MM.1S (cell line): ENCODE measurements at regions not wholly inside any gene's neighbourhood (a gene's known extent, or its start where the extent isn't known, plus 50 kb on each side); places are given as distances from the start of the nearest gene placed in this dataset.

Experiments used
- DNase-seq: peaks from one replicate; pipeline ENCODE4 v3.0.0-alpha.2; 2015
- H2AFZ ChIP-seq: fragments of 300-600 bp; sonication (generic); 2 replicates; pipeline ENCODE4 v1.6.0; 2016; ENCODE audit warnings: antibody characterized with exemption, low read length
- H3F3A ChIP-seq: fragments of 300-600 bp; sonication (generic); 2 replicates; pipeline ENCODE4 v1.6.1; 2016; ENCODE audit warnings: mild to moderate bottlenecking, antibody characterized with exemption, low read length, moderate library complexity, mixed read lengths; ENCODE audit not compliant: insufficient read depth
- H3K27ac ChIP-seq: fragments of 300-600 bp; sonication (generic); 2 replicates; pipeline ENCODE4 v1.5.1; 2016; ENCODE audit warnings: mild to moderate bottlenecking, low read length
- H3K27me3 ChIP-seq: fragments of 300-600 bp; sonication (generic); replicated peaks from 2 replicates; pipeline ENCODE4 v1.6.0; 2016; ENCODE audit warnings: low read length; ENCODE audit not compliant: insufficient read depth
- H3K36me3 ChIP-seq: fragments of 300-600 bp; sonication (generic); replicated peaks from 2 replicates; pipeline ENCODE4 v1.6.1; 2016; ENCODE audit warnings: mild to moderate bottlenecking, low read length, mixed read lengths; ENCODE audit not compliant: insufficient read depth
- H3K4me1 ChIP-seq: fragments of 300-600 bp; sonication (generic); 2 replicates; pipeline ENCODE4 v1.6.1; 2016; ENCODE audit warnings: low read length, mixed read lengths
- H3K4me2 ChIP-seq: fragments of 300-600 bp; sonication (generic); 2 replicates; pipeline ENCODE4 v1.6.0; 2016; ENCODE audit warnings: low read depth, low read length
- H3K4me3 ChIP-seq: fragments of 300-600 bp; sonication (generic); 2 replicates; pipeline ENCODE4 v1.5.1; 2016; ENCODE audit warnings: low read length, mixed read lengths
- H3K79me2 ChIP-seq: fragments of 300-600 bp; sonication (generic); 2 replicates; pipeline ENCODE4 v1.6.1; 2016; ENCODE audit warnings: mixed run types, low read length, mixed read lengths
- H3K9ac ChIP-seq: fragments of 300-600 bp; sonication (generic); 2 replicates; pipeline ENCODE4 v1.6.1; 2016; ENCODE audit warnings: low read length, mixed read lengths
- H3K9me2 ChIP-seq: fragments of 300-600 bp; sonication (generic); replicated peaks from 2 replicates; pipeline ENCODE4 v1.6.1; 2016; ENCODE audit warnings: mild to moderate bottlenecking, low read length, mixed read lengths; ENCODE audit not compliant: insufficient read depth
- H3K9me3 ChIP-seq: fragments of 300-600 bp; sonication (generic); replicated peaks from 2 replicates; pipeline ENCODE4 v1.6.1; 2016; ENCODE audit warnings: mild to moderate bottlenecking, low read length, mixed read lengths; ENCODE audit not compliant: insufficient read depth
- H4K20me1 ChIP-seq: fragments of 300-600 bp; sonication (generic); 2 replicates; pipeline ENCODE4 v1.6.1; 2016; ENCODE audit warnings: mild to moderate bottlenecking, low read length, moderate library complexity, mixed read lengths; ENCODE audit not compliant: insufficient read depth
- CTCF ChIP-seq: fragments of 300-600 bp; sonication (generic); IDR thresholded peaks from 2 replicates; pipeline ENCODE4 v1.5.1; 2016; ENCODE audit warnings: antibody characterized with exemption, low read length, mixed read lengths
- EZH2 ChIP-seq: fragments of 300-600 bp; sonication (generic); optimal IDR thresholded peaks from 2 replicates; pipeline ENCODE3; 2017; ENCODE audit warnings: low read depth, mild to moderate bottlenecking, antibody characterized with exemption, low read length, mixed read lengths
- EZH2phosphoT487 ChIP-seq: fragments of 300-600 bp; sonication (generic); IDR thresholded peaks from 2 replicates; pipeline ENCODE4 v1.6.1; 2018; ENCODE audit warnings: antibody characterized with exemption, low read length

DNA sequence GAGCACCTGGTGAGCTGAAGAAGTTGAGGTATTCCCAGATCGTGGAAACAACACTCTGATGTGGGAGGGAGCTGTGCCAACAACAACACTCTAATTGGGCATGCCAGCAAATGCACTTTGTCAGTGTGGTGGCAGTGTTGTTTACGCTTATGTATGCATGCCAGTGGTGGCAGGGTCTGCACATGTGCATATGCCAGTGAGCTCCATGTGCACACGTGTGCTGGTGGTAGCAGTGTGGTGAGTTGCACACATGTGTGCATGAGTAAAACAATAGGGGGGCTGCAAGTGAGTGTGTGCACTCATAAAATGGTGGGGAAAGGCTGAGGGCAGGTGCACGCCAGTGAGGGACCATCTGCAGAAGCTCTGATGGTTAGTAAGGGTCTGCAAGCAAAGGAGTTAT is 134.2 kb downstream of the DMRTA1 start:
- Histone ChIP-seq H3K79me2 (no peaks in the 10 kb centered on the region), H3K27me3 (no peaks in the 10 kb centered on the region), H3K9ac (no peak overlapping the region), H3F3A (no peaks in the 10 kb centered on the region), H3K4me3 (no peak overlapping the region), H3K9me3 (no peaks in the 10 kb centered on the region), H3K27ac (no peak overlapping the region), H3K9me2 (no peaks in the 10 kb centered on the region), H4K20me1 (no peaks in the 10 kb centered on the region), H3K4me2 (no peak overlapping the region), H2AFZ (no peak overlapping the region), H3K4me1 (no peaks in the 10 kb centered on the region), H3K36me3 (no peaks in the 10 kb centered on the region)
- DNase-seq = no peak
- TF ChIP-seq EZH2phosphoT487 = no peak
- TF ChIP-seq EZH2 = no peak
- TF ChIP-seq CTCF = no peak

GRCh38 chr9:22582221-22582620 is 135.6 kb downstream of the DMRTA1 start:
- Histone ChIP-seq H3K4me1 (no peaks in the 10 kb centered on the region), H3K36me3 (no peaks in the 10 kb centered on the region), H3K4me2 (no peak overlapping the region), H3K9ac (no peak overlapping the region), H4K20me1 (no peaks in the 10 kb centered on the region), H3K4me3 (no peak overlapping the region), H3K27me3 (no peaks in the 10 kb centered on the region), H3K27ac (no peak overlapping the region), H3F3A (no peaks in the 10 kb centered on the region), H3K9me2 (no peaks in the 10 kb centered on the region), H3K9me3 (no peaks in the 10 kb centered on the region), H2AFZ (no peak overlapping the region), H3K79me2 (no peaks in the 10 kb centered on the region)
- DNase-seq = no peak
- TF ChIP-seq EZH2 (no peak), EZH2phosphoT487 (no peak)

GRCh38 chr9:22588918-22589317 is 142.3 kb downstream of the DMRTA1 start:
- no peak for DNase-seq
- Histone ChIP-seq H3K27me3 (no peaks in the 10 kb centered on the region), H3K36me3 (no peaks in the 10 kb centered on the region), H3K9me3 (no peaks in the 10 kb centered on the region), H3K79me2 (no peaks in the 10 kb centered on the region), H2AFZ (no peak overlapping the region), H3K4me2 (no peak overlapping the region), H4K20me1 (no peaks in the 10 kb centered on the region), H3K4me1 (no peaks in the 10 kb centered on the region), H3K9me2 (no peaks in the 10 kb centered on the region), H3F3A (no peaks in the 10 kb centered on the region), H3K9ac (no peak overlapping the region), H3K4me3 (no peak overlapping the region), H3K27ac (no peak overlapping the region)
- no peak for TF ChIP-seq EZH2phosphoT487
- TF ChIP-seq CTCF = no peak
- no peak for TF ChIP-seq EZH2

DNA sequence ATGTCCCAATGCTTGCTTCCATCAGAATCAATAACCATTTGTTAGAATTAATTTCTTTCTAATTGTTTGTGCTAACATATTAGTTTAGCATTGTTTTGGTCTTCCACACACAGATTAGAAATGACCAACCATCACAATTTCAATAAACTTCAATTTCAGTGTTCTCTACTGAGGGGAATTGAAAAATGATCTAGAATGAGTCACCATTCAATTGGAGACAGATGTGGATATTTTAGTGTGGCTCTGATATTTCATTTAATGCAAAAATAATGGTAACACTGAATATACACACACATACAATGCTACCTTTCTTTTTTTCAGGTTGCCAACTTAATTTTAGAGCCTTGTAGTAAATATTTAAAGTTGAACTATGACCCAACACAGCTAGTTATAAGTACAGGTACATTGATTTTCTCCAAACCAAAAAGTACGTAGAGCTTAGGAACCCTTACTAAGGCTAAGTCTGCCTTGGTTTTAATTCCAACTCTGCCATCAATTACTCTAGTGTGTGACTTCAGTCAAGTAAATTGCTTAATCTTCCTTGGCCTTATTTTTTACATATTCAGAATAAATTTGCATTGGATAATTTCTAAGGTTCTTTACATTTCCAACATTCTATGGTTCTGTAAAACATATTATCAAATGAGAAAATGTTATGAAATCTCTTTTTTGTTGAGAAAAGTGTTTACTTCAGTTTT is 143.9 kb downstream of the DMRTA1 start:
- Histone ChIP-seq H3K9ac (no peak overlapping the region), H3F3A (no peaks in the 10 kb centered on the region), H4K20me1 (no peaks in the 10 kb centered on the region)

More for the DNA sequence above, 143.9 kb downstream of the DMRTA1 start:
- no peak overlapping the region for H3K27ac ChIP-seq
- no peaks in the 10 kb centered on the region for H3K36me3 ChIP-seq
- no peaks in the 10 kb centered on the region for H3K9me2 ChIP-seq
- no peak for TF ChIP-seq EZH2phosphoT487
- no peak overlapping the region for H3K4me2 ChIP-seq
- H2AFZ ChIP-seq = no peak overlapping the region
- DNase-seq = no peak
- no peaks in the 10 kb centered on the region for H3K4me1 ChIP-seq
- H3K4me3 ChIP-seq = no peak overlapping the region
- H3K9me3 ChIP-seq = no peaks in the 10 kb centered on the region
- H3K27me3 ChIP-seq = no peaks in the 10 kb centered on the region
- H3K79me2 ChIP-seq = no peaks in the 10 kb centered on the region
